GM21381 (cell line): ENCODE measurements at regions not wholly inside any gene's neighbourhood (a gene's known extent, or its start where the extent isn't known, plus 50 kb on each side); places are given as distances from the start of the nearest gene placed in this dataset.

Experiments
- ATAC-seq: cut with Tn5 transposase; IDR thresholded peaks from one replicate; pipeline ENCODE4 v1.9.1; 2021; ENCODE audit warnings: mild to moderate bottlenecking, moderate library complexity; ENCODE audit not compliant: unreplicated experiment

DNA sequence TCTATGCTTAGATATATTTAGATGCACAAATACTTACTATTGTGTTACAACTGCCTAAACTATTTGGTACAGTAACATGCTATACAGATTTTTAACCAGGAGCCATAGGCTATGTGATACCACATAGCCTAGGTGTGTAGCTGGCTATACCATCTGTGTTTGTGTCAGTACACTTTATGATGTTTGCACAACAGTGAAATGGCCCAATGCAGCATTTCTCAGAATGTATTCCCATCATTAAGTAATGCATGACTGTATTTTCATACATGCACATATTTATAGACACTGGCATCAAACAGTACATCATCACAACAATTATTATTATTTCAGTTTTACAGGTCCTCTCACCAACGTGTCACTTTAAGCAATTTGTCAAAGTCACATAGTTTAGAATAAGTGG lies 979.5 kb upstream of the TENM4 start:
- no peak for ATAC-seq

DNA sequence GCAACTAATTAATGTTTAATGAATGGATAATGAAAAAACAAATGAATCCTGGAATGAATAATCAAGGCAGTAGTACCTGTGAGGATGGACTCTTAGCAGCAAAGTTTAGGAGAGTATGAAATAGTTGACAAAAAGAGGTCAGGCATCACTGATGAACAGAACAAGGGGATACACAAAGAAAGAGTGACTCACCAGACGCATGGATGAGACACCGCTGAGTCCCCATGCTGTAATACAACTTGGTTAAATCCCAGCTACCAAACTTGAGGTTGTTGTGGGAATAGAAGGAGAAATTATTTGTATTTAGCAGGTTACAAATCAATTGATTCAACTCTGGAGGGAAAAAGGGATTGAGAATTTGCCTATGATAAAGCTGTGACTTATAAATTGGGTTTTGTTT lies 976.9 kb upstream of the TENM4 start:
- ATAC-seq, result no peak

DNA sequence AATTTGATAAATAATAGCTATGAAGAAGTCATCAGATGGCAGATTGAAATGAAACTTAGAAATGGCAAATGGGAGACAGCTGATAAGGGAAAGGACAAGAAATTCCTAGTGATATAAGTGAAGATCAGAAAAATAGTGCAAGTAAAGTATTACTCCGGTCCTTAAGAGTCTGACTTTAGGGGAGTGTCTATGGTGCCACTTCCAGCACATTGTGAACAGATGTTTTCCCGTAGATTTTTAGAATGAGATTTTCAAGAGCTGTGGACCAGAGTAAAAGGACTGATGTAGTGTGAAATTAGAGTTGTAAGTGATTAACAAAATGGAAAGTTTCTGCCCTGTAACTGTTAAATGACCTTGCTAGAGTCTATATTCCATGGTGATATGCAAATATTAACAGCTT lies 974.8 kb upstream of the TENM4 start:
- no peak for ATAC-seq

DNA sequence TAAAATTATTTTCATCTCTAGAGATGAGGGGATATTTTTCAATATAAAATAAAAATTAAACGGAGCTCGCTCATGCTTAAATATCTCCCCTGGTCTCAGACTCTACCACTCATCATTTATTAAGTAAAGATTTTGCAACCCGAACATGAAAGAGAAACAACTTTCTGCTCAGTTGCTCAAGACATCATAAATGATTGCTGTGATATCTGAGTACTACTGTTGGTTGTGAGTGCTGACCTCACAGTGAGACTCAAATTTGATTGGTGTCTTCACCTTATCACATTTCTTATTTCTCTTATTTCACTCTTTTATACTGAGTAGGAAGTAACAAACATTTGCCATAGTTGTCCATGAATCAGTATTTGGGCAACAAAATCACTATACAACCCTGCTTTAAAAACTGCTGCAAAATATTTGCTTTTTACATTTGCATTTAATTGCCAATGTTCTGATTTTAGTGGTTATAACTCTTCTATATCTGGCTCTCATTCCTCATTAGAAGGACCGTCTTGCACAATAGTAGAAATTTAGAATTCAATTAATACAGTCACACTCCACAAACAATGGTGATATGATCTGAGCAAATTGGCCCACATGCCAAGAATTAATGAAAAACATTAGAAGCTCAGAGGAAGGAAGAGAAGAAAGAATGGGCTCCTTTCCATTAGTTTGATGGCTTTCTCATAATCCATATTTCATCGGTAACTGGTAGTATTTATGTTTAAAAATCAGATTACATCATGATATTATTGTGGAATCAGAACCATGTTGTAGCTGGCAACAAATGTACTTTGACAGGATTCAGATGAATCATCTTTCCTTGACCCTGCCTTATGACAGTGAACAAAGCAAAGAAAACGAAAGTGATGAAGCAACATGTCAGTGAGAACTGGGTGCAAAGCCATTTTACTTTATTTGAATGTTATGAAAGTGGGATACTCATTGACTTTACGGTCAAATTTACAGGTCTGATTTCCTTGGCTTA lies 973.6 kb upstream of the TENM4 start:
- ATAC-seq, result no peak

DNA sequence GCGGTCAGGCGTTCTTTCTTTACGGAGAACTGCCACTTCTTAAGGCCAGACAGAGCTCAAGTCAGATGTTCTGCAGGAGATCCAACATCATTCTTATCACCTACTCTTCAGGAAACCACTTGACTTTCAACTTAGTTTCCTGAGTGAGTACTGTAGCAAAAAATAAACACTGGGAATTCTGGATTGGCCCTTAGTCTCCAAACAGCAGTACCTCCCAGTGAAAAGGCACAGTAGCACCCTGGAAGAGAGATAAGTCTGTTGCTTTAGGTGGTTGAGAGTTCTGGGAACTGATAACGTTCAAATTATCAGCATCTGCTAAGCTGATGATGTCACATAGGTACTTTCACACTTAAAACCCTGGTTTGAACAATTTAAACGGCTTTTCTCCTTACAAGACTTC lies 971.8 kb upstream of the TENM4 start:
- no peak for ATAC-seq

DNA sequence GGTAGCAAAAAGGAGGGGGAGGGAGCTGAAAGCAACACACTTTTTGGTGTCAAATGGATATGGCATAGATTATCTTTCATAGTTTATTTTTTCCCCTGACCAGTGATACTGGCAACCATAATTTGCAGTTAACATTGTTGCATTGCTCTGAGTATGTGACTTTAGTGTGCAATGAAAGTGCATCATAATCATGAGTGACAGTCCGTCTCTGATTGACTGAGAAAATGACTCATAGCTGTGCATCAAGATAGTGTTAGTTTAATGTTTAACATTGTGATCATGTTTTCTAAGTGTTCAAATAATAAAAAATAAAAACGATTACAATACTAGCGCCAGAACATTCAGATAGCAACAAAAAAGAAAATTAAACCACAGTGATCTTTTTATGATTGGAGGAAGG lies 952.4 kb upstream of the TENM4 start:
- no peak for ATAC-seq

DNA sequence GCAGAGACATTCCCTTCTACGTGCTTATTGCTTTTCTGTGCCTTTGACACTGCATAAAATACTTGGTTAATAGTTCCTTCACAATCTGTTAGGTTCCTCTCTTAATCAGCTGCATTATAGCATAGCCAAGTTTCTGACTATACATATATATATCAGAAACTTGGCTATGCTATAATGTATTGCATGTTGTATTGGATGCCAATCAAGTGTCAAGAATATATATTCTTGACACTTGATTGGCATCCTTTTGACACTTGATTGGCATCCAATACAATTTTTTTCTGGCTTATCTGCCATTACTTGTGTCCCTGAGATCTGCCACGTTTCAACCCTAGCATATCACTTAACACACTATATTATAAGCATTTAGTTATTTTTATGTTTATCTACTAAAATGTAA lies 949.7 kb upstream of the TENM4 start:
- no peak for ATAC-seq

DNA sequence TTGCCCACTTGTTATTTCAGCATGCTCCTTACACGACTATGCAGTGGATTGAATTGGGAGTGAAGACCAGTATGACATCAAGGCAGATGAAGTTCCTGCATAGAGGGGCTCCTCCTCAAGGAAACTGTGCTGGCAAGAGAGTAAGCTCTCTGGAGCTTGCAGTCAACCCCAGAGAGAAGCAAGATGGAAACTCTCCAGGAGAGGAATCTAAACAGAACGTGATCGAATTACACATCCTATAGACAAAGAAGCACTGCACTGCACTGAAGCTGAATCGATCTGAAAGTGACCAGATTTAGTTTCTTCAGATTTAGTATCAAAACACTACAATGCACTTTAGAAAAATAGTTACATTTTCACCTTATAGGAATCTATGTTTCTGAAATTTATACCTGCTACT lies 947.7 kb upstream of the TENM4 start:
- no peak for ATAC-seq

DNA sequence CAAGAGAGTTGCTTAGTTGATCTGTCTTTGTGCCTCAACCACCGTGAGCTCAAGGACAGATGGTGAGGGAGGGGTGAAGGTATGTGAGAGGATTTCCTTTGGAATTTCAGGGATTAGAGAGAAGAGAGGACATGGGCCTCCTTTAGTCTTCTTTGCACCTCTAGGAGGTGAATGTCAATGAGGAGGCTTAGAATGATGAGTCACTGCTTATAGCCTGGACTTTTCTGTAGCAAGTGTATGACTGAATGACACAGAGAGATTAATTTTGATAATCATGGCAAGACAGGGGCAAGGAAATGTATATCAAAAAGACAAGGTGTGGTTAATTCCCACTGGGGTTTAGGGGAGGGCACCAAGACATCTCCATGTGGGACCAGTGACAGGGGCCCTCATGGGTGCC lies 947.3 kb upstream of the TENM4 start:
- no peak for ATAC-seq

DNA sequence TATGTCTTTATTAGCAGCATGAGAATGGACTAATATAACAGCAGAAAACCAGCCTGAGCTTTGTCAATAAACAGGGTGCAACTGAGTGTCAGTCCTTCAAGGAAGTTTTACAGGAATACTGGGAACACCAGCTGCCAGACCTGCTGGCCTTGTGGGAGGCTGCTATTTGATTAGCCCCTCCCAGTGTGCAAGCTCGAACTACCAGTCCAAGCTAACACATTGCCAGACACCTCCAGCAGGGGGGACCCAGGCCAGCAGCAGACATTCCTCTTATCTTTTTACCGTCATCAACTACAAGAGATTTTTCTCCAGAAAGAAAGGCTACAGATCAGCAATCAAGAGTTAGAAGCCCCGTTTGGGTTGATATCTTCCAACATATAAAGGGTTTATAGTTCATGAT lies 942.8 kb upstream of the TENM4 start:
- ATAC-seq, result no peak

DNA sequence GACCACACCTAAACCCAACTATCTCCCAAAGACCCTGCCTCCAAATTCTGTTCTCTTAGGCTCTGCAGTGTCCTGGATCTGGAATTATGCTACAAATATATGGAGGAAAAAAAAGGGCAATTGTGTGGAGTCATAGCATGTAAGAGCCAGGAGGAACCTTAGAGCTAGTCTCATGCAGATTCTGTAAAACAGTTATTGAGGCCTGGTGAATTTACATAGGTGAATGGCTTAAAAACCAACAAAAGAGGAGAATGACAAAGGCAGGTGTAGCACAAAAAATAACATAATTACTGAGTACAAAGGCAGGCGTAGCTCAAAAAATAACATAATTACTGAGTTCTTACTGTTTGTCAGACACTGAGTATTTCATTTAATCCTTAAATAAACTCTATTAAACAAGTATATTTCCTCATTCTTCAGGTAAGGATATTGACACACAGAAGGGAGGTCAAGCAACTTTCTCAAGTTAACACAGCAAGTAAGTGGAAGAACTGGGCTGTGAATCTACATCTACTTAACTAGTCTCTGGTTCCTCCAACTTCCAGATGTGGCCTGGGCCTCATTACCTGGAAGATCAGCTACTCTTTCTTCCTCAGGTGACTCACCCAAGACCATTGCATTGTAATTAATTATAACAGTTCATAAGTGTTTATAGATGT lies 938.9 kb upstream of the TENM4 start:
- no peak for ATAC-seq

DNA sequence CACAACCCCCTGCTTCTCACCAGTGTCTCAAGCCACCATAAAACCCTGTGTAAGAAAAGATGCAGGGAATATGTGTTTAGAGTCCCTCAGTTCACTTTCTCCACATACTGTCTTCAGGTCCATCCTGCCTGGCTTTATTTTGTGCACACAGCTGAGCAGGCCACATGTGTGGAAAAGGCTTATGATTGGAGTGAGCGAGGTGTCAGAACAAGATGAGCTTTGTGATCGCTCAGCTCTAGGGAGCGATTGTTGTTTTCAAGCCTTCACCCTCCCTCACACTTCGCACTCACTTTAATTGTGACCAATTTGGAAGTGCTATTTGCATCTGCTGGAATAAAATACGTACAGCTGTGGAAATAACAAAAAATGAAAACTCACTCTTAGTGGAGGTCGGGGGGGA lies 931.1 kb upstream of the TENM4 start:
- ATAC-seq, result no peak

DNA sequence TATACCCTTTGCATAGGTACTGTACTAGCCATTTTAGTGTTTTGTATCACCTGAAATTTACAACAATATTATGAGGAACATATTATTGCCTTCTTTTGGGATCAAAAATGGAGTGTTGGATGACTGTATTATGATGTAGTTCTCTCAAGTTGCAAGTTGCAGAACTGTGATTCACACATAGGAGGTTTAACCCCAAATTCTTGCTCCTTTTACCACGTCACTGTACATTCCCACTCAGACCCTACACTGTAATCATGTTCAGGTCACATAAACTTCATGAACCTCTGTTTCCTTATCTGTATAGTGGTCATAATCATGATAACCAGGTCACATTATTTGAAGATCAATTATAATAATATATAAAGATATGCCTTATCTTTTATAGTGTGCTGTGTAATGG lies 925.1 kb upstream of the TENM4 start:
- no peak for ATAC-seq

DNA sequence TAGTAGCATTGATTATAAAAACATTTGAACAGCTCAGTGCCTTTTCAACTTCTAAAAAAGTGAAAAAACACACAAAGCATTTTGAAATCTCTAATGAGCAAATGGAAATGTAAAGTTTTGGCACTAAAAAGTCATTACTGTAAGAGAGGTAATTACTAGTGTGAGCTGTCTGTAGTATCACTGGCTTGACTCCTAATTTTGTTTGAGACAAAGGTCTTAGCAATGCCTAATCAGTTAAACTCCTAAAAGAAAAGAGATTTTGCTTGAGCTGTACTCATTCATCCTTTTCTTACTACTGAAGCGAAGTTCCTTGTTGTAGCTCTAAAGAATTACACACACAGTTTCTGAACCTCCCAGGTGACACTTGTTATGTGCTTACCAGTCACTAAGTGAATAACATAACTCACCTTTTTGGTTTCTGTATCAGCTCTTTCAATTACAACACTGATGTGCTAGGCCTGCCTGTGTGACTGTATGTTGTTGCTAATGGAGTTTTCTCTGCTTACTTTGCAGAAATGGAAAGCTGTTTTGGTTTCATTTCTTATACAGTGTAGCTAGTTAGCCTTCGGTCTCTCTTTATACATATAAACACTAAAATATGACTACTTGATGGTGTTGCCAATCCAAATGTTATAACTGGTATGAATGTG lies 924.4 kb upstream of the TENM4 start:
- ATAC-seq, result peak; percentile 58

DNA sequence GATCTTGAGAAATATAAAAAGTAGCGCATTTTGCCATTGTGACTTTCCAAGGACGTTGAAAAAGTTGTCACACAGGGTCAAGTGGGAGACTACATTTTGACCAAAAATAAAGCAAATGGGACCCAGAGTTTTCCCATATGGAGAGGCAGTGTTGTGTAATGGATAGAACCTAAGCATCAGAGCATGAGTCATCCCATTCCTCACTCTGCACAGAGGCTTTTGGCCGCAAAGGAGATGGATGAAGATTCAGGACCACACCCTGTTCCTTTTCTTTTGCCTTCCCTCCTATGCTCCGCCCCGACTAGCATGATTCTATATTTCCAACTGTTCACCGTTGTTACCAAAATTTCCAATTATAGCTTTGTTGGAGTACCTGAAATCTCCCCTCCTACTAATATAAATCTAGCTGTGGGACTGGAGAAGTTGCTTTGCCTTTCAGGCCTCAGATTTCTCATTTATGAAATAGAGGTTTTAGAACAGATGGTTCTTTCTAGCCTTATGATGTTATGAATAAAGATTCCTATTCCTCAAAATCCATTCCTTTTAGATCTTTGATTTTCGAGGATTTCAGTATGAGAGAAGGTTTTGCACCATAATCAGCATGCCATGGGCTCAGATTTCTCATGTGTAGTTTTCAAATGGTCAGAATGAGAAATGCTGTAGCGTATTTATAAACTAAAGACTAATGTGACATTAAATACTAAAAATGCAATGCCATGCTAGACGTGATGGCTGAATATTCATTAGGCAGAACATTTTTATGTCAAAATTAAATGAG lies 921.9 kb upstream of the TENM4 start:
- no peak for ATAC-seq

DNA sequence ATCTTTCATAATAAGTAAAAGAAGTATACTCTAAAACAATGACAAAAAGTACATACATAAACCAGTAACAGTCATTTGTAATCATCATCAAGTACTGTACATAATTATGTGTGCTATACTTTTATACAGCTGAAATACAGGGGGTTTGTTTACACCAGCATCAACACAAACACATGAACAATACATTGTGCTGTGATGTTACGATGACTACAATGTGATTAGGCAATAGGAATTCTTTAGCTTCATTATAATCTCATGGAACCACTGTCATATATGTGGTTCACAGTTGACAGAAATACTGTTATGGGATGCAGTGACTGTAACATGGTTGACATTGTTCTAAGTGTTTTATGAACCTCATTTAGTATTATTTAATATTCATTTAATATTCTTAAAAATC lies 914.4 kb upstream of the TENM4 start:
- ATAC-seq, result no peak

DNA sequence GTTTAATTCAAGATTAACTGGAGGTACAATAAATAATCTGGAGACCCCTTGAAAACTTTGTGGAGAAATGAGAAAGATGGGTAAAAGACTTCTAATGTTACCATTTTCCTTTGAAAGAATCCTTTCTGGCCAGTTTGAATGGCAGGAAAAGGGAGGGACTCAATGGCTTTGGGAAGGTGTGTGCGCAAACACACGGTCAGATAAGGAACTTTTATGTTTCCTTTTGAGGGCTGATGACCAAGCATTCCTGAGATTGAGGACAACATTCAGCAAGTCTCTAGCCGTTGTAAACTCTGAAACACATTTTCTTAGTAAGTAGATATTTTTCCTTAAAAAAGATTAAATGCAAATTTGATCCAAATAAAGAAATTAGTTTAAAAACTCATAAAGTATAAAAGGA lies 909.7 kb upstream of the TENM4 start:
- ATAC-seq, result no peak

DNA sequence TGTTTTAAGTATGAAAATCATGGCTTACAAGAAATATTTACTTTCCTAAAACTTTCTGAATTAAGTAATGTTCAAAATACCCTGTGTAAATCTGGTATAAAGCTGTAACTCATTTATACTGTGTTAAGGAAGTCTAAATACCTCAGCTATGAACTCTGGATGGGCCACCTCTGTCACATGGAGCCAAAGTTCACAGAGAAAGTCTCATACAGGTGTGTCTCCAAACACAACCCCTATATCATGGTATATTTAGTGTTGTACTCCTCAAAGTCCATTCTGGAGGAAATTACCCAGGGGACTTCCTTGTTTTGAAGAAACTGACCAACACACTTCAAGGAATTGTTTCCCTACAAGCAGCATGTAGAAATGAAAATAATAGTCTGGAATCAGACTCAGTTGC lies 909.2 kb upstream of the TENM4 start:
- ATAC-seq, result no peak

DNA sequence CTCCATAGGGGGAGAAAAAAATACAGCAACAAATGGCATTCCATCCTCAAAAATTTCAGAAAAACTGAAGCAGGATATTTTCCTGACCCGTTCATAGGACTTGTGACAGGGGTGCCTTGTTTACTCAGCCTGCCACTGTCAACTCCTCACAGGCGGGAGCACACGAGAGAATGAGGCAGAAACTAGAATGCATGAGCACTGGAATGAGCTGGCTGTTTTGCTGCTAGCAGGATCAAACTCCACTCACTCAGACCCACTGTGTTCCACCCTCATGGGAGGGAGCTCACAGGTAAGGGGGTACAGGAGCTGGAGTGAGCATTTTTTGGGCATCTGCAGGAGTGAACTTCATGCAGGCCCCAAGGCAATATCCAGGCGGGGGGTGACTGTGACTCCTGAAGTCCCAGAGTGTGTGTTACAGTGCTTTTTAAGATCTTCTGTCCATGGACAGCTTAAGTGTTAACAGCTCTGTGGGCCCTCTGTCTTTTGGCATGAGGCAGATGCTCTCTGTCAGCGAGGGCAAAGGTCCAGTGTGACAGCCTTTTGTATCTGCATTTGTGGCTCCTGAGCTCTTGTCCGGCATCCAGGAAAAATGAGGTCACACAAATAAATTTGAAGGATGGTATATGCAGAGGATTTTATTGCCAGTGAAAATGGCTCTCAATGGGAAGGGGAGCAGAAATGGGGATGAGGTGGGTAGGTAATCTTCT lies 905.7 kb upstream of the TENM4 start:
- ATAC-seq, result no peak

DNA sequence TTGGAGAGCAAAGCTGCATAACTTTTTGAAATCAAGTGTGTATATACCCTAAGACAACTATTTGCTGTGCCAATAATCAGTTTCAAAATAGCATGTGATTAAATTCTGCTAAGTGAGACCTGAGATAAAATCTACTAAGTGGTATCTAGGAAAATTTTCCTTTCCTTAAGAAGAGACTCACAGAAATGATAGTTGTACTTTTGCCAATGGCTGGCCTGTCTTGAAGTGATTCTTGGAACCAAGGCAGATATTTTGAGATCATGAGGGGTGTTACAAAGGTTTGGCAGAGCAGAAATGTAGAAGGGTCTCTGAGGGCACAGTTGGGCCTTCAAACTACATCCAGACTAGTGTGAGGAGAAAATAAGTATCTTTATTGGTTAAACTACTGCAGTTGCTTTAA lies 902.6 kb upstream of the TENM4 start:
- no peak for ATAC-seq

DNA sequence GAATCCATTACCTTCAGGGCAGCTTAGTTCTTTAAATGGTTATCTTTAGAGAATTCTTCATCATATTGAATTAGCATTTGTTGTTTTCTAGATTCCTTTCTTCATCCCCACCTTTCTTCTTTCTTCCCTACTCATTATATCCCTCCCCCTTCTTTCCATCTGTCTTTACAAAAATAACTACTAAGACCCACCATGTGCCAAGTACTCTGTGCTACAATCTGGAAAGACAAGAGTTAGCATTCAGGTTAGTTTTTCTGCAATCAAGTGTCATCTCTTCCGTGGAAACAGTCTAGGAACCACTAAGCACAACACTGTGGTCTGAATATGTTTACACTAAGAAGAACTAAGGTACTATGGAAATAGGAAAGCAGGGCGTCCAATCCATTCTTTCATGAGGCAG lies 897.4 kb upstream of the TENM4 start:
- no peak for ATAC-seq
